ENCODE measurements at regions not wholly inside any gene's neighbourhood (a gene's known extent, or its start where the extent isn't known, plus 50 kb on each side); places are given as distances from the start of the nearest gene placed in this dataset.

- ATAC-seq (ENCODE audit: poor library complexity), result no peak
- POLR2A ChIA-PET, result no interaction called here
- no peak overlapping the region for H3K4me3 ChIP-seq (ENCODE audit: low read length)
- no peak for DNase-seq
- no peak overlapping the region for H3K27ac ChIP-seq (ENCODE audit: low read depth in 1 of 2, low read length in 2 of 2)
- H3K36me3 ChIP-seq (ENCODE audit: insufficient read depth, low read length), result no peaks in the 10 kb centered on the region
- intact Hi-C loops (cut with DNase I, micrococcal nuclease), result no loop called here
- Mint-ChIP-seq H3K27ac (no peak overlapping the region), H3K9me3 (peaks cover 5% of the 10 kb centered on the region), H3K4me1 (ENCODE audit: low read depth) (no peaks in the 10 kb centered on the region), H3K27me3 (no peaks in the 10 kb centered on the region), H3K4me3 (no peak overlapping the region), H3K36me3 (ENCODE audit: low read depth) (no peaks in the 10 kb centered on the region)
- CTCF ChIA-PET, result no interaction called here
- no peaks in the 10 kb centered on the region for H3K4me1 ChIP-seq (ENCODE audit: insufficient read depth, low read length)
- TF ChIP-seq CTCF (IDR thresholded peaks at IDR 0.05), result no peak
- peaks cover 0 to 4% of the 10 kb centered on the region in 2 experiments for H3K9me3 ChIP-seq (ENCODE audit: control insufficient read depth in 1 of 2, insufficient read depth in 1 of 2, low read length in 2 of 2)
- no peaks in the 10 kb centered on the region for H3K27me3 ChIP-seq (ENCODE audit: control insufficient read depth in 1 of 2, insufficient read depth in 2 of 2, low read length in 2 of 2)
These were observed 284.1 kb upstream of the PDE4D start for GRCh38 chr5:60177596-60177995.

- no peak overlapping the region for H3K27ac Mint-ChIP-seq
- intact Hi-C loops (cut with DNase I, micrococcal nuclease), result no loop called here
- CTCF ChIA-PET, result no interaction called here
- DNase-seq (no peak), ATAC-seq (ENCODE audit: poor library complexity) (no peak)
- peaks cover 9% of the 10 kb centered on the region for H3K9me3 Mint-ChIP-seq
- no peaks in the 10 kb centered on the region for H3K4me1 ChIP-seq (ENCODE audit: insufficient read depth, low read length)
- H3K36me3 Mint-ChIP-seq (ENCODE audit: low read depth), result no peaks in the 10 kb centered on the region
- no peak overlapping the region for H3K4me3 Mint-ChIP-seq
- H3K27ac ChIP-seq (ENCODE audit: low read depth in 1 of 2, low read length in 2 of 2), result no peak overlapping the region
- no peaks in the 10 kb centered on the region for H3K27me3 Mint-ChIP-seq
- H3K36me3 ChIP-seq (ENCODE audit: insufficient read depth, low read length), result no peaks in the 10 kb centered on the region
- H3K27me3 ChIP-seq (ENCODE audit: control insufficient read depth in 1 of 2, insufficient read depth in 2 of 2, low read length in 2 of 2), result no peaks in the 10 kb centered on the region
- POLR2A ChIA-PET, result no interaction called here
- no peak for TF ChIP-seq CTCF (IDR thresholded peaks at IDR 0.05)
- no peaks in the 10 kb centered on the region for H3K9me3 ChIP-seq (ENCODE audit: control insufficient read depth in 1 of 2, insufficient read depth in 1 of 2, low read length in 2 of 2)
- H3K4me1 Mint-ChIP-seq (ENCODE audit: low read depth), result no peaks in the 10 kb centered on the region
- no peak overlapping the region for H3K4me3 ChIP-seq (ENCODE audit: low read length)
These were observed 280.1 kb upstream of the PDE4D start for GRCh38 chr5:60173667-60174066.

DNA sequence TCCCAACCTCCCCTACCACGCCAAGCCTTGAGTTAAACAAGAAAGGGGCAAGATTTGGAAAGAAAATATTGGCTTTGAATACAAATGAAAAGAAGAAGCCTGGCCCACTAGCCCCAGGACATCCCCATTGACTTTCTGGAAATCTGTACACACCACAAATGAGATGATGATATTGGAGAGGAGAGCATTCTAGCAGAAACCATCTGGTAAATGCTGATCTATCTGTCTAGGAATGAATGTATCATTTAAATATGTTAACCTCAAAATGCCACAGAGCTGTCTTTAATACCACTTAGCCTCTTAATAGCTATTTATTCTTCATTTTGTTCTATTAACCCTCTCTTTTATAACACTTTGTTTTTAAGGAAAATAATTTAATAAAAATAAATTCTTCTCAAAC, 270.2 kb upstream of the PDE4D start:
- ATAC-seq (ENCODE audit: poor library complexity), result no peak
- TF ChIP-seq CTCF (IDR thresholded peaks at IDR 0.05), result no peak

More for the DNA sequence above, 270.2 kb upstream of the PDE4D start:
- no peak for DNase-seq
- no peak overlapping the region for H3K4me3 Mint-ChIP-seq
- H3K4me3 ChIP-seq (ENCODE audit: low read length), result no peak overlapping the region
- intact Hi-C loops (cut with DNase I, micrococcal nuclease), result no loop called here
- no peak overlapping the region for H3K27ac Mint-ChIP-seq
- ChIA-PET POLR2A (no interaction called here), CTCF (no interaction called here)
- H3K36me3 ChIP-seq (ENCODE audit: insufficient read depth, low read length), result no peaks in the 10 kb centered on the region
- no peaks in the 10 kb centered on the region for H3K4me1 ChIP-seq (ENCODE audit: insufficient read depth, low read length)
- H3K9me3 Mint-ChIP-seq, result peaks cover 3% of the 10 kb centered on the region
- H3K27ac ChIP-seq (ENCODE audit: low read depth in 1 of 2, low read length in 2 of 2), result no peak overlapping the region
- H3K27me3 ChIP-seq (ENCODE audit: control insufficient read depth in 1 of 2, insufficient read depth in 2 of 2, low read length in 2 of 2), result no peaks in the 10 kb centered on the region
- no peaks in the 10 kb centered on the region for H3K27me3 Mint-ChIP-seq
- H3K4me1 Mint-ChIP-seq (ENCODE audit: low read depth), result no peaks in the 10 kb centered on the region
- H3K9me3 ChIP-seq (ENCODE audit: control insufficient read depth in 1 of 2, insufficient read depth in 1 of 2, low read length in 2 of 2), result peaks cover 0 to 5% of the 10 kb centered on the region in 2 experiments
- H3K36me3 Mint-ChIP-seq (ENCODE audit: low read depth), result no peaks in the 10 kb centered on the region
